Peyer's patch (tissue), 4 donors: ENCODE measurements at regions not wholly inside any gene's neighbourhood (a gene's known extent, or its start where the extent isn't known, plus 50 kb on each side); places are given as distances from the start of the nearest gene placed in this dataset.

Experiments used
- DNase-seq, 3 donors: peaks; one replicate each; pipeline ENCODE4 v3.0.0-alpha.2; 2017 to 2019
- H3K27ac ChIP-seq, 4 donors: fragments of 200-600 bp; sonication (generic); one replicate each; pipeline ENCODE4 v1.5.1; 2016 to 2019
- H3K27me3 ChIP-seq, 2 donors: fragments of 200-600 bp; sonication (generic); one replicate each; pipeline ENCODE4 v1.5.1; 2019
- H3K36me3 ChIP-seq, 3 donors: fragments of 200-600 bp; sonication (generic); one replicate each; pipeline ENCODE4 v1.5.1; 2016 to 2019
- H3K4me1 ChIP-seq, 4 donors: fragments of 200-600 bp; sonication (generic); one replicate each; pipeline ENCODE4 v1.5.1; 2016 to 2019
- H3K4me3 ChIP-seq, 4 donors: fragments of 200-600 bp; sonication (generic); 1 replicate in 3 of 4; 2 replicates in 1 of 4; pipeline ENCODE4 v1.5.1; 2016 to 2019; ENCODE audit warnings: mild to moderate bottlenecking in 1 of 4
- H3K9me3 ChIP-seq, 4 donors: fragments of 200-600 bp; sonication (generic); one replicate each; pipeline ENCODE4 v1.5.1; 2016 to 2019; ENCODE audit warnings: mild to moderate bottlenecking in 1 of 4
- CTCF ChIP-seq, 6 experiments: fragments of 450-650 bp in 4 of 6; fragments of 200-600 bp in 2 of 6; sonication (generic) in 1 of 6; IDR thresholded peaks; one replicate each; pipeline ENCODE4 v1.5.1; 2017 to 2019; ENCODE audit warnings: antibody characterized with exemption in 6 of 6, mild to moderate bottlenecking in 3 of 6, moderate library complexity in 1 of 6
- POLR2A ChIP-seq, 2 donors: fragments of 450-650 bp; IDR thresholded peaks; one replicate each; pipeline ENCODE4 v1.5.1; 2017; ENCODE audit warnings: antibody characterized with exemption in 2 of 2, mild to moderate bottlenecking in 2 of 2, moderate library complexity in 2 of 2
- small RNA-seq, 2 donors: library from RNA; depleted of rRNA; stranded (forward); fragments of <200 nt; gene quantifications; one replicate each; pipeline ENCODE3, GENCODE V24; 2016

- no peak for TF ChIP-seq POLR2A (IDR thresholded peaks at IDR 0.05)
- no peak for TF ChIP-seq CTCF (IDR thresholded peaks at IDR 0.05)
- H3K9me3 ChIP-seq = no peaks in the 10 kb centered on the region
- no peak overlapping the region for H3K4me3 ChIP-seq
- no peaks in the 10 kb centered on the region for H3K27me3 ChIP-seq
- no peak for DNase-seq
- H3K27ac ChIP-seq = no peak overlapping the region
- H3K36me3 ChIP-seq = no peaks in the 10 kb centered on the region
- H3K4me1 ChIP-seq = no peaks in the 10 kb centered on the region
Measured at GRCh38 chr4:20640989-20641388, 59.3 kb upstream of the PACRGL start.

- DNase-seq = no peak
- no peak overlapping the region for H3K4me3 ChIP-seq
- no peaks in the 10 kb centered on the region for H3K36me3 ChIP-seq
- H3K4me1 ChIP-seq = no peaks in the 10 kb centered on the region
- no peaks in the 10 kb centered on the region for H3K9me3 ChIP-seq
- H3K27me3 ChIP-seq = no peaks in the 10 kb centered on the region
- TF ChIP-seq POLR2A (IDR thresholded peaks at IDR 0.05) = no peak
- no peak for TF ChIP-seq CTCF (IDR thresholded peaks at IDR 0.05)
- H3K27ac ChIP-seq = no peak overlapping the region
Measured at GRCh38 chr4:20641976-20642375, 58.3 kb upstream of the PACRGL start.

GRCh38 chr4:20643631-20644030 is 56.6 kb upstream of the PACRGL start:
- H3K27me3 ChIP-seq = no peaks in the 10 kb centered on the region
- no peak for DNase-seq
- no peak overlapping the region for H3K27ac ChIP-seq
- no peaks in the 10 kb centered on the region for H3K4me1 ChIP-seq
- no peak overlapping the region for H3K4me3 ChIP-seq
- no peaks in the 10 kb centered on the region for H3K9me3 ChIP-seq
- TF ChIP-seq POLR2A (IDR thresholded peaks at IDR 0.05) (no peak), CTCF (IDR thresholded peaks at IDR 0.05) (no peak)
- no peaks in the 10 kb centered on the region for H3K36me3 ChIP-seq

GRCh38 chr4:20645236-20645635 is 55.0 kb upstream of the PACRGL start:
- Histone ChIP-seq H3K4me1 (no peaks in the 10 kb centered on the region), H3K9me3 (no peaks in the 10 kb centered on the region), H3K27ac (no peak overlapping the region), H3K4me3 (no peak overlapping the region), H3K27me3 (no peaks in the 10 kb centered on the region), H3K36me3 (no peaks in the 10 kb centered on the region)
- TF ChIP-seq CTCF (IDR thresholded peaks at IDR 0.05) = no peak
- no peak for TF ChIP-seq POLR2A (IDR thresholded peaks at IDR 0.05)
- DNase-seq = no peak

GRCh38 chr4:20646287-20646686 is 54.0 kb upstream of the PACRGL start:
- no peak for DNase-seq
- no peak for TF ChIP-seq CTCF (IDR thresholded peaks at IDR 0.05)
- Histone ChIP-seq H3K27me3 (no peaks in the 10 kb centered on the region), H3K36me3 (no peaks in the 10 kb centered on the region), H3K4me3 (no peak overlapping the region), H3K4me1 (no peaks in the 10 kb centered on the region), H3K27ac (no peak overlapping the region), H3K9me3 (no peaks in the 10 kb centered on the region)

Small RNA genes in the stretch of these regions (small RNA-seq; reads per million reads assigned to genes)
- gene MIR218-1 = 0.64 to 1.1 reads per million in 2 donors
